ENCODE measurements at regions not wholly inside any gene's neighbourhood (a gene's known extent, or its start where the extent isn't known, plus 50 kb on each side); places are given as distances from the start of the nearest gene placed in this dataset.

DNA sequence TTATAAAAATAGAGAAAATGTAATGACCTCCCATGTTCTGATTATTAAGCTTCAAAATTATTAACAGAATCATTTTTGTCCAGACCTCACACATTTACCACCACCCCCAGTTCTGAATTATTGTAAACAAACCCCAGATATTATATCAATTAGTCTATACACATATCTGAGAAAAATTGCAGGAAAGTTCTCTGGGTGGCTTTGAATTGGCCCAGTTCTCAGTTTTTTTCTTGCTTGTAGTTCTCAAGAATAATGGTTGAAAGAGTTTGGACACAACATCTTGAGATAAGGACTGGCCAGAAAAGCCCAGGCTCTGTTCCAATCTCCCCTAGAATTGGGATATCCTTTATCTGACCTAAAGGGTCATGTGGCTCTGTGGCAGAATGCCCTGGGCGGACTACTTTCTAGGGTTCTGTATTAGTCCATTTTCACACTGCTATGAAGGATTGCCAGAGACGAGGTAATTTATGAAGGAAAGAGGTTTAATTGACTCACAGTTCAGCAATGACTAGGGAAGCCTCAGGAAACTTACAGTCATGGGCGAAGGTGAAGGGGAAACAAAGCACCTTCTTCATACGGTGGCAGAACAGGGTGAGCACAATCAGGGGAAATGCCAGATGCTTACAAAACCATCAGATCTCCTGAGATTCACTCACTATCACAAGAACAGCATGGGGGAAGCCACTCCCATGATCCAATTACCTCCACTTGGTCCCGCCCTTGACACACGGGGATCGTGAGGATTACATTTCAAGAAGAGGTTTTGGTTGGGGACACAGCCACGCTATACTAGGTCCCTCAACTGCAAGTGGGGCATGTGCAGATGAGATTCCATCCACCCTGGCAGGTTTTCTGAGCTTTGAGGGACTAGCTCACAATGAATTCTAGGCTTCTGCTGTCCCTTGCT, 1504.6 kb upstream of the FLRT2 start:
- DNase-seq (ENCODE audit: low spot score) (no peak), ATAC-seq (ENCODE audit: low read depth) (no peak)
- H3K27ac ChIP-seq (ENCODE audit: poor library complexity, severe bottlenecking): no peak overlapping the region
- no peaks in the 10 kb centered on the region for H3K27me3 ChIP-seq (ENCODE audit: insufficient read depth, poor library complexity, severe bottlenecking)
- H3K4me1 ChIP-seq (ENCODE audit: insufficient read depth, poor library complexity, severe bottlenecking): no peaks in the 10 kb centered on the region
- H3K9me3 ChIP-seq (ENCODE audit: severe bottlenecking): no peaks in the 10 kb centered on the region
- TF ChIP-seq CTCF (IDR thresholded peaks at IDR 0.05; ENCODE audit: poor library complexity, severe bottlenecking): no peak
- H3K36me3 ChIP-seq (ENCODE audit: low read depth): no peaks in the 10 kb centered on the region
- no peak overlapping the region for H3K4me3 ChIP-seq (ENCODE audit: severe bottlenecking)

DNA sequence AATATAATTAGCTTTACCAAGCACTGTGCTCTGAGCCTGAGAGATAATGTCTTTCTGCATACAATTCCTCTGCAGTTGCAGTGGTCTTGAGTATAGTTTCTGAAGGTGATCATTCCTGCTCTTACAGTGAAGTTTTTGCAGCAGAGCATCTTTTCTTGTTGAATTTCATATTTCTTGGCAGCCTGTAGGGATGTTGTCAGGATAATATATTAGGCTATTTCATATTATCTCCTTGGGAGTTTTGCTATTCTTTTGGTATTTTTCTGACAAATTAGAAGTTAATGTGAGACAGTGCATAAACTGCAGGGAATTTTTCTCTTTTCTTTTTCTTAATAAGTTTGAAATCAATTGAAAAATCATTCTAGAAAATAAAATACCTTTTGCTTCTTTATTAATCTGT, 1502.6 kb upstream of the FLRT2 start:
- H3K9me3 ChIP-seq (ENCODE audit: severe bottlenecking): no peaks in the 10 kb centered on the region
- no peaks in the 10 kb centered on the region for H3K36me3 ChIP-seq (ENCODE audit: low read depth)
- H3K4me1 ChIP-seq (ENCODE audit: insufficient read depth, poor library complexity, severe bottlenecking): no peaks in the 10 kb centered on the region
- no peak for DNase-seq (ENCODE audit: low spot score)
- no peaks in the 10 kb centered on the region for H3K27me3 ChIP-seq (ENCODE audit: insufficient read depth, poor library complexity, severe bottlenecking)
- H3K4me3 ChIP-seq (ENCODE audit: severe bottlenecking): no peak overlapping the region
- H3K27ac ChIP-seq (ENCODE audit: poor library complexity, severe bottlenecking): no peak overlapping the region
- no peak for ATAC-seq (ENCODE audit: low read depth)
- no peak for TF ChIP-seq CTCF (IDR thresholded peaks at IDR 0.05; ENCODE audit: poor library complexity, severe bottlenecking)

DNA sequence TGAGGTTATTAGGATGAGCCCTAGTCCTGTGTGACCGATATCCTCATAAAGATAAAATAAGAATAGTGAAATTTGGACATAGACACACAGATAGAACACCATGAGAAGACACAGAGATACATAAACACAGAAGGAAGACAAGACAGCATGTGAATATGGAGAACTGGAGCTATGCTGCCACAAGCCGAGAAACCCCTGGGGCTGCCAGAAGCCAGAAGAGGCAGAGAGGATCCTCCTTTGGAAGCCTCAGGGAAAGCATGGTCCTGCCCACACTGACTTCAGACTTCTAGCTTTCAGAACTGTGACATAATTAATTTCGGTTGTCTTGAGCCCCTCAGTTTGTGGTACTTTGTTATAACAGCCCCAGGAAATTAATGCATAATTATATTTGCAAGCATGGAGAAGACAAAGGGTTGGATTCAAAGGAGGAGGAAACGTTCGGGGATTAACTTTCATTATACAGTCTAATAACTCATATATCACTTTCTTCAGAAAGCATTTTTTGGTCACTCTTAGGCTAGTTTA, 1501.8 kb upstream of the FLRT2 start:
- Histone ChIP-seq H3K27ac (ENCODE audit: poor library complexity, severe bottlenecking) (no peak overlapping the region), H3K4me3 (ENCODE audit: severe bottlenecking) (no peak overlapping the region), H3K27me3 (ENCODE audit: insufficient read depth, poor library complexity, severe bottlenecking) (no peaks in the 10 kb centered on the region), H3K9me3 (ENCODE audit: severe bottlenecking) (no peaks in the 10 kb centered on the region), H3K36me3 (ENCODE audit: low read depth) (no peaks in the 10 kb centered on the region), H3K4me1 (ENCODE audit: insufficient read depth, poor library complexity, severe bottlenecking) (no peaks in the 10 kb centered on the region)
- no peak for TF ChIP-seq CTCF (IDR thresholded peaks at IDR 0.05; ENCODE audit: poor library complexity, severe bottlenecking)
- no peak for DNase-seq (ENCODE audit: low spot score)
- no peak for ATAC-seq (ENCODE audit: low read depth)

GRCh38 chr14:84029246-84029645, 1500.7 kb upstream of the FLRT2 start:
- Histone ChIP-seq H3K27me3 (ENCODE audit: insufficient read depth, poor library complexity, severe bottlenecking) (no peaks in the 10 kb centered on the region), H3K4me1 (ENCODE audit: insufficient read depth, poor library complexity, severe bottlenecking) (no peaks in the 10 kb centered on the region), H3K4me3 (ENCODE audit: severe bottlenecking) (no peak overlapping the region), H3K9me3 (ENCODE audit: severe bottlenecking) (no peaks in the 10 kb centered on the region), H3K36me3 (ENCODE audit: low read depth) (no peaks in the 10 kb centered on the region), H3K27ac (ENCODE audit: poor library complexity, severe bottlenecking) (no peak overlapping the region)
- no peak for TF ChIP-seq CTCF (IDR thresholded peaks at IDR 0.05; ENCODE audit: poor library complexity, severe bottlenecking)
- ATAC-seq (ENCODE audit: low read depth) (no peak), DNase-seq (ENCODE audit: low spot score) (no peak)

- Histone ChIP-seq H3K27me3 (ENCODE audit: insufficient read depth, poor library complexity, severe bottlenecking) (no peaks in the 10 kb centered on the region), H3K4me3 (ENCODE audit: severe bottlenecking) (no peak overlapping the region), H3K4me1 (ENCODE audit: insufficient read depth, poor library complexity, severe bottlenecking) (no peaks in the 10 kb centered on the region), H3K9me3 (ENCODE audit: severe bottlenecking) (no peaks in the 10 kb centered on the region), H3K27ac (ENCODE audit: poor library complexity, severe bottlenecking) (no peak overlapping the region), H3K36me3 (ENCODE audit: low read depth) (no peaks in the 10 kb centered on the region)
- ATAC-seq (ENCODE audit: low read depth) (no peak), DNase-seq (ENCODE audit: low spot score) (no peak)
- no peak for TF ChIP-seq CTCF (IDR thresholded peaks at IDR 0.05; ENCODE audit: poor library complexity, severe bottlenecking)
Observed at GRCh38 chr14:84029720-84030119, 1500.2 kb upstream of the FLRT2 start.

Measured in RWPE2 (cell line).